ENCODE measurements at regions not wholly inside any gene's neighbourhood (a gene's known extent, or its start where the extent isn't known, plus 50 kb on each side); places are given as distances from the start of the nearest gene placed in this dataset.

DNA sequence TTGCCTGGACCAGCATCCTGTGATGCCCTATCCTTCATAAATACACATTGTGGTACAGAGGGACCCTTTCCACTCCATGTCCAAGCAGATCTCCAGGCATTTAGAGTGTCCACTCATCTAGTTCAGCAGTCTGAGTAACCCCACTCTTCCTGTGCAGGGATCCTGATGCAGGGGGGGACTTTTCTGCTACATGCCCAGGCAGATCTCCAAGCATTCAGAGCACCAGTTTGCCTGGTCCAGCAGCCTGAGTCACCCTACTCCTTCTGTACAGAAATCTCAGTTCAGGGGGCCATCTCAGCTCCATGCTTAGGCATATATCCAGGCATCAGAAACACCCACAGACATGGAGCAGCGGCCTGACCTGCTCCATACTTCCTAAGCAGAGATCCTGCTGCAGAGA is 1089.8 kb downstream of the FAT4 start:
- RAD21 ChIA-PET (ENCODE audit: unreplicated experiment) = no interaction called here
- Histone ChIP-seq H3K4me2 (ENCODE audit: control insufficient read depth, insufficient read depth) (no peak overlapping the region), H3K9ac (ENCODE audit: control insufficient read depth, insufficient read depth, low read length) (no peak overlapping the region), H3K4me3 (no peak overlapping the region), H3K36me3 (ENCODE audit: control insufficient read depth in 2 of 2, insufficient read depth in 2 of 2, low read length in 1 of 2) (no peaks in the 10 kb centered on the region), H2AFZ (ENCODE audit: control insufficient read depth, low read depth, low read length) (no peak overlapping the region), H4K20me1 (ENCODE audit: control insufficient read depth, insufficient read depth) (no peaks in the 10 kb centered on the region), H3K4me1 (ENCODE audit: control insufficient read depth, insufficient read depth, low read length) (no peaks in the 10 kb centered on the region), H3K79me2 (ENCODE audit: control insufficient read depth, insufficient read depth, low read length) (no peaks in the 10 kb centered on the region), H3K27me3 (replicated peaks in 1 of 2; ENCODE audit: control insufficient read depth in 2 of 2, insufficient read depth in 2 of 2, low read length in 1 of 2) (no peaks in the 10 kb centered on the region), H3K27ac (ENCODE audit: control insufficient read depth, insufficient read depth) (no peak overlapping the region), H3K9me3 (replicated peaks; ENCODE audit: control insufficient read depth, insufficient read depth, low read length) (no peaks in the 10 kb centered on the region)
- BruUV-seq (replicated peaks) = no TSS peak
- TF ChIP-seq, protein P1, sequence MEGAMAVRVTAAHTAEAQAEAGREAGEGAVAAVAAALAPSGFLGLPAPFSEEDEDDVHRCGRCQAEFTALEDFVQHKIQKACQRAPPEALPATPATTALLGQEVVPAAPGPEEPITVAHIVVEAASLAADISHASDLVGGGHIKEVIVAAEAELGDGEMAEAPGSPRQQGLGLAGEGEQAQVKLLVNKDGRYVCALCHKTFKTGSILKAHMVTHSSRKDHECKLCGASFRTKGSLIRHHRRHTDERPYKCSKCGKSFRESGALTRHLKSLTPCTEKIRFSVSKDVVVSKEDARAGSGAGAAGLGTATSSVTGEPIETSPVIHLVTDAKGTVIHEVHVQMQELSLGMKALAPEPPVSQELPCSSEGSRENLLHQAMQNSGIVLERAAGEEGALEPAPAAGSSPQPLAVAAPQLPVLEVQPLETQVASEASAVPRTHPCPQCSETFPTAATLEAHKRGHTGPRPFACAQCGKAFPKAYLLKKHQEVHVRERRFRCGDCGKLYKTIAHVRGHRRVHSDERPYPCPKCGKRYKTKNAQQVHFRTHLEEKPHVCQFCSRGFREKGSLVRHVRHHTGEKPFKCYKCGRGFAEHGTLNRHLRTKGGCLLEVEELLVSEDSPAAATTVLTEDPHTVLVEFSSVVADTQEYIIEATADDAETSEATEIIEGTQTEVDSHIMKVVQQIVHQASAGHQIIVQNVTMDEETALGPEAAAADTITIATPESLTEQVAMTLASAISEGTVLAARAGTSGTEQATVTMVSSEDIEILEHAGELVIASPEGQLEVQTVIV (IDR thresholded peaks at IDR 0.05; ENCODE audit: borderline replicate concordance, partially characterized antibody) = no peak
- TF ChIP-seq EP300 (IDR thresholded peaks at IDR 0.05; ENCODE audit: borderline replicate concordance in 1 of 2, control insufficient read depth in 1 of 2, low read depth in 2 of 2, low read length in 2 of 2) (no peak), HDAC2 (IDR thresholded peaks at IDR 0.05) (no peak), TBL1XR1 (IDR thresholded peaks at IDR 0.05; ENCODE audit: low read depth, low read length) (no peak), MEF2A (IDR thresholded peaks at IDR 0.05; ENCODE audit: insufficient read depth, low read depth, low read length) (no peak), RCOR1 (conservative IDR thresholded peaks at IDR 0.05; ENCODE audit: low read depth, low read length) (no peak), NR2F1 (conservative IDR thresholded peaks at IDR 0.05) (no peak), ZBED1 (IDR thresholded peaks at IDR 0.05; ENCODE audit: borderline replicate concordance) (no peak), BRCA1 (IDR thresholded peaks at IDR 0.05; ENCODE audit: low read depth, low read length) (no peak), RAD21 (IDR thresholded peaks at IDR 0.05; ENCODE audit: insufficient read depth, low read depth, low read length) (no peak), NRF1 (conservative IDR thresholded peaks at IDR 0.05; ENCODE audit: low read depth, low read length) (no peak), ZNF274 (IDR thresholded peaks at IDR 0.05; ENCODE audit: insufficient read depth, insufficient read length) (no peak), POU2F2 (IDR thresholded peaks at IDR 0.05; ENCODE audit: borderline replicate concordance, low read depth, low read length) (no peak), NR2C1 (IDR thresholded peaks at IDR 0.05) (no peak)
- TF ChIP-seq, protein P2, sequence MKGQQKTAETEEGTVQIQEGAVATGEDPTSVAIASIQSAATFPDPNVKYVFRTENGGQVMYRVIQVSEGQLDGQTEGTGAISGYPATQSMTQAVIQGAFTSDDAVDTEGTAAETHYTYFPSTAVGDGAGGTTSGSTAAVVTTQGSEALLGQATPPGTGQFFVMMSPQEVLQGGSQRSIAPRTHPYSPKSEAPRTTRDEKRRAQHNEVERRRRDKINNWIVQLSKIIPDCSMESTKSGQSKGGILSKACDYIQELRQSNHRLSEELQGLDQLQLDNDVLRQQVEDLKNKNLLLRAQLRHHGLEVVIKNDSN (IDR thresholded peaks at IDR 0.05; ENCODE audit: borderline replicate concordance, extremely low read length, insufficient read depth, low read depth, low read length) = no peak
- TF ChIP-seq, protein P3, sequence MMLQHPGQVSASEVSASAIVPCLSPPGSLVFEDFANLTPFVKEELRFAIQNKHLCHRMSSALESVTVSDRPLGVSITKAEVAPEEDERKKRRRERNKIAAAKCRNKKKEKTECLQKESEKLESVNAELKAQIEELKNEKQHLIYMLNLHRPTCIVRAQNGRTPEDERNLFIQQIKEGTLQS (IDR thresholded peaks at IDR 0.05; ENCODE audit: borderline replicate concordance, extremely low read depth, low read depth, low read length) = no peak
- TF ChIP-seq, protein P4, sequence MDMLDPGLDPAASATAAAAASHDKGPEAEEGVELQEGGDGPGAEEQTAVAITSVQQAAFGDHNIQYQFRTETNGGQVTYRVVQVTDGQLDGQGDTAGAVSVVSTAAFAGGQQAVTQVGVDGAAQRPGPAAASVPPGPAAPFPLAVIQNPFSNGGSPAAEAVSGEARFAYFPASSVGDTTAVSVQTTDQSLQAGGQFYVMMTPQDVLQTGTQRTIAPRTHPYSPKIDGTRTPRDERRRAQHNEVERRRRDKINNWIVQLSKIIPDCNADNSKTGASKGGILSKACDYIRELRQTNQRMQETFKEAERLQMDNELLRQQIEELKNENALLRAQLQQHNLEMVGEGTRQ (IDR thresholded peaks at IDR 0.05; ENCODE audit: borderline replicate concordance, low read depth, low read length) = no peak
- CTCF ChIA-PET = interaction anchor here (0.6 to 1.2 kb wide), 4 partner anchors 175 to 1091 kb away, joined by 3 read pairs; no protein-coding TSS in a partner anchor
- 0% methylated on average over 1 of the region's 1 CpG for WGBS (ENCODE audit: insufficient coverage, insufficient replicate concordance, low lambda C conversion rate, missing lambda C conversion rate)
- no peak for DNase-seq (ENCODE audit: low read depth, low spot score)
- SMC1A ChIA-PET (ENCODE audit: uncharacterized antibody, unreplicated experiment) = interaction anchor here (0.6 kb wide), 1 partner anchor 901 kb away, joined by 3 read pairs; no protein-coding TSS in a partner anchor
- POLR2A ChIA-PET = no interaction called here
- intact Hi-C loops (cut with micrococcal nuclease; ENCODE audit: unreplicated experiment) = loop anchor here (5.0 kb wide), 1 partner anchor 177 kb away; no protein-coding TSS in a partner anchor
- FAIRE-seq = no peak
- in situ Hi-C loops (cut with MboI) = loop anchor here (5.0 kb wide), 1 partner anchor 1092 kb away; the partner anchor contains the start of gene FAT4
- peak; percentile 26; the same call in 2 of the 3 replicates for ATAC-seq
